ENCODE measurements at regions not wholly inside any gene's neighbourhood (a gene's known extent, or its start where the extent isn't known, plus 50 kb on each side); places are given as distances from the start of the nearest gene placed in this dataset.
"Not testable (repeated sequence)": the region's sequence is repeated elsewhere in the genome, so short reads cannot be mapped to it uniquely, and the experiment has no call there.

- Histone ChIP-seq H3K4me3 (ENCODE audit: low read depth, low read length) (no peak overlapping the region), H3K9ac (ENCODE audit: low read length) (no peak overlapping the region), H3K4me1 (ENCODE audit: control insufficient read depth, insufficient read depth, low read length) (no peaks in the 10 kb centered on the region), H3K9me3 (ENCODE audit: control insufficient read depth, insufficient read depth, low read depth, low read length) (peaks cover 13% of the 10 kb centered on the region), H3K27me3 (ENCODE audit: control insufficient read depth, insufficient read depth, low read length) (no peaks in the 10 kb centered on the region), H3K27ac (ENCODE audit: low read depth, low read length) (no peak overlapping the region), H3K36me3 (ENCODE audit: control insufficient read depth, insufficient read depth, low read length) (no peaks in the 10 kb centered on the region)
These were observed 77.6 kb downstream of the SETD4 start for GRCh38 chr21:35982717-35983116.

GRCh38 chr21:35981514-35982070, 78.7 kb downstream of the SETD4 start:
- Histone ChIP-seq H3K36me3 (ENCODE audit: control insufficient read depth, insufficient read depth, low read length) (no peaks in the 10 kb centered on the region), H3K4me3 (ENCODE audit: low read depth, low read length) (no peak overlapping the region), H3K27ac (ENCODE audit: low read depth, low read length) (no peak overlapping the region), H3K4me1 (ENCODE audit: control insufficient read depth, insufficient read depth, low read length) (no peaks in the 10 kb centered on the region), H3K9me3 (ENCODE audit: control insufficient read depth, insufficient read depth, low read depth, low read length) (peaks cover 13% of the 10 kb centered on the region), H3K9ac (ENCODE audit: low read length) (no peak overlapping the region), H3K27me3 (ENCODE audit: control insufficient read depth, insufficient read depth, low read length) (no peaks in the 10 kb centered on the region)

- H3K27ac ChIP-seq (ENCODE audit: low read depth, low read length): no peak overlapping the region
- H3K9me3 ChIP-seq (ENCODE audit: control insufficient read depth, insufficient read depth, low read depth, low read length): peaks cover 13% of the 10 kb centered on the region
- H3K4me3 ChIP-seq (ENCODE audit: low read depth, low read length): no peak overlapping the region
- H3K9ac ChIP-seq (ENCODE audit: low read length): no peak overlapping the region
- H3K4me1 ChIP-seq (ENCODE audit: control insufficient read depth, insufficient read depth, low read length): no peaks in the 10 kb centered on the region
- no peaks in the 10 kb centered on the region for H3K27me3 ChIP-seq (ENCODE audit: control insufficient read depth, insufficient read depth, low read length)
- no peaks in the 10 kb centered on the region for H3K36me3 ChIP-seq (ENCODE audit: control insufficient read depth, insufficient read depth, low read length)
These were observed 79.5 kb downstream of the SETD4 start for GRCh38 chr21:35980821-35981220.

GRCh38 chr21:35977860-35978259, 82.5 kb downstream of the SETD4 start:
- not testable (repeated sequence) for H3K36me3 ChIP-seq (ENCODE audit: control insufficient read depth, insufficient read depth, low read length); H3K4me1 ChIP-seq (ENCODE audit: control insufficient read depth, insufficient read depth, low read length); H3K9ac ChIP-seq (ENCODE audit: low read length); H3K27me3 ChIP-seq (ENCODE audit: control insufficient read depth, insufficient read depth, low read length); H3K27ac ChIP-seq (ENCODE audit: low read depth, low read length); H3K4me3 ChIP-seq (ENCODE audit: low read depth, low read length)
- peaks cover 13% of the 10 kb centered on the region for H3K9me3 ChIP-seq (ENCODE audit: control insufficient read depth, insufficient read depth, low read depth, low read length)

GRCh38 chr21:35976929-35977328, 83.4 kb downstream of the SETD4 start:
- no peak overlapping the region for H3K9ac ChIP-seq (ENCODE audit: low read length)
- H3K27me3 ChIP-seq (ENCODE audit: control insufficient read depth, insufficient read depth, low read length): no peaks in the 10 kb centered on the region
- H3K4me3 ChIP-seq (ENCODE audit: low read depth, low read length): no peak overlapping the region
- no peaks in the 10 kb centered on the region for H3K36me3 ChIP-seq (ENCODE audit: control insufficient read depth, insufficient read depth, low read length)
- H3K27ac ChIP-seq (ENCODE audit: low read depth, low read length): no peak overlapping the region
- H3K9me3 ChIP-seq (ENCODE audit: control insufficient read depth, insufficient read depth, low read depth, low read length): peaks cover 13% of the 10 kb centered on the region
- no peaks in the 10 kb centered on the region for H3K4me1 ChIP-seq (ENCODE audit: control insufficient read depth, insufficient read depth, low read length)

GRCh38 chr21:35976481-35976880, 83.8 kb downstream of the SETD4 start:
- H3K27ac ChIP-seq (ENCODE audit: low read depth, low read length): no peak overlapping the region
- no peaks in the 10 kb centered on the region for H3K27me3 ChIP-seq (ENCODE audit: control insufficient read depth, insufficient read depth, low read length)
- H3K9ac ChIP-seq (ENCODE audit: low read length): no peak overlapping the region
- no peaks in the 10 kb centered on the region for H3K36me3 ChIP-seq (ENCODE audit: control insufficient read depth, insufficient read depth, low read length)
- peaks cover 13% of the 10 kb centered on the region for H3K9me3 ChIP-seq (ENCODE audit: control insufficient read depth, insufficient read depth, low read depth, low read length)
- H3K4me1 ChIP-seq (ENCODE audit: control insufficient read depth, insufficient read depth, low read length): no peaks in the 10 kb centered on the region
- no peak overlapping the region for H3K4me3 ChIP-seq (ENCODE audit: low read depth, low read length)

GRCh38 chr21:35974775-35975174, 85.6 kb downstream of the SETD4 start:
- H3K27me3 ChIP-seq (ENCODE audit: control insufficient read depth, insufficient read depth, low read length): no peaks in the 10 kb centered on the region
- no peak overlapping the region for H3K9ac ChIP-seq (ENCODE audit: low read length)
- no peak overlapping the region for H3K27ac ChIP-seq (ENCODE audit: low read depth, low read length)
- no peaks in the 10 kb centered on the region for H3K4me1 ChIP-seq (ENCODE audit: control insufficient read depth, insufficient read depth, low read length)
- peaks cover 13% of the 10 kb centered on the region for H3K9me3 ChIP-seq (ENCODE audit: control insufficient read depth, insufficient read depth, low read depth, low read length)
- no peak overlapping the region for H3K4me3 ChIP-seq (ENCODE audit: low read depth, low read length)
- no peaks in the 10 kb centered on the region for H3K36me3 ChIP-seq (ENCODE audit: control insufficient read depth, insufficient read depth, low read length)

GRCh38 chr21:35971824-35972223, 88.5 kb downstream of the SETD4 start:
- H3K27me3 ChIP-seq (ENCODE audit: control insufficient read depth, insufficient read depth, low read length): no peaks in the 10 kb centered on the region
- no peak overlapping the region for H3K27ac ChIP-seq (ENCODE audit: low read depth, low read length)
- no peak overlapping the region for H3K9ac ChIP-seq (ENCODE audit: low read length)
- H3K4me1 ChIP-seq (ENCODE audit: control insufficient read depth, insufficient read depth, low read length): no peaks in the 10 kb centered on the region
- H3K9me3 ChIP-seq (ENCODE audit: control insufficient read depth, insufficient read depth, low read depth, low read length): no peaks in the 10 kb centered on the region
- H3K4me3 ChIP-seq (ENCODE audit: low read depth, low read length): no peak overlapping the region
- no peaks in the 10 kb centered on the region for H3K36me3 ChIP-seq (ENCODE audit: control insufficient read depth, insufficient read depth, low read length)

GRCh38 chr21:35969281-35969680, 91.0 kb downstream of the SETD4 start:
- no peak overlapping the region for H3K27ac ChIP-seq (ENCODE audit: low read depth, low read length)
- no peaks in the 10 kb centered on the region for H3K27me3 ChIP-seq (ENCODE audit: control insufficient read depth, insufficient read depth, low read length)
- no peaks in the 10 kb centered on the region for H3K4me1 ChIP-seq (ENCODE audit: control insufficient read depth, insufficient read depth, low read length)
- no peak overlapping the region for H3K4me3 ChIP-seq (ENCODE audit: low read depth, low read length)
- no peak overlapping the region for H3K9ac ChIP-seq (ENCODE audit: low read length)
- no peaks in the 10 kb centered on the region for H3K9me3 ChIP-seq (ENCODE audit: control insufficient read depth, insufficient read depth, low read depth, low read length)
- H3K36me3 ChIP-seq (ENCODE audit: control insufficient read depth, insufficient read depth, low read length): no peaks in the 10 kb centered on the region

- H3K36me3 ChIP-seq (ENCODE audit: control insufficient read depth, insufficient read depth, low read length): no peaks in the 10 kb centered on the region
- no peak overlapping the region for H3K27ac ChIP-seq (ENCODE audit: low read depth, low read length)
- H3K4me1 ChIP-seq (ENCODE audit: control insufficient read depth, insufficient read depth, low read length): no peaks in the 10 kb centered on the region
- no peaks in the 10 kb centered on the region for H3K27me3 ChIP-seq (ENCODE audit: control insufficient read depth, insufficient read depth, low read length)
- no peaks in the 10 kb centered on the region for H3K9me3 ChIP-seq (ENCODE audit: control insufficient read depth, insufficient read depth, low read depth, low read length)
- no peak overlapping the region for H3K4me3 ChIP-seq (ENCODE audit: low read depth, low read length)
- no peak overlapping the region for H3K9ac ChIP-seq (ENCODE audit: low read length)
These were observed 91.8 kb downstream of the SETD4 start for GRCh38 chr21:35968564-35968963.

GRCh38 chr21:35965699-35966098, 94.6 kb downstream of the SETD4 start:
- Histone ChIP-seq H3K9me3 (ENCODE audit: control insufficient read depth, insufficient read depth, low read depth, low read length) (no peaks in the 10 kb centered on the region), H3K27me3 (ENCODE audit: control insufficient read depth, insufficient read depth, low read length) (no peaks in the 10 kb centered on the region), H3K36me3 (ENCODE audit: control insufficient read depth, insufficient read depth, low read length) (no peaks in the 10 kb centered on the region), H3K9ac (ENCODE audit: low read length) (no peak overlapping the region), H3K27ac (ENCODE audit: low read depth, low read length) (no peak overlapping the region), H3K4me1 (ENCODE audit: control insufficient read depth, insufficient read depth, low read length) (no peaks in the 10 kb centered on the region), H3K4me3 (ENCODE audit: low read depth, low read length) (no peak overlapping the region)

- Histone ChIP-seq H3K27me3 (ENCODE audit: control insufficient read depth, insufficient read depth, low read length) (no peaks in the 10 kb centered on the region), H3K9ac (ENCODE audit: low read length) (no peak overlapping the region), H3K27ac (ENCODE audit: low read depth, low read length) (no peak overlapping the region), H3K9me3 (ENCODE audit: control insufficient read depth, insufficient read depth, low read depth, low read length) (no peaks in the 10 kb centered on the region), H3K36me3 (ENCODE audit: control insufficient read depth, insufficient read depth, low read length) (no peaks in the 10 kb centered on the region), H3K4me3 (ENCODE audit: low read depth, low read length) (no peak overlapping the region), H3K4me1 (ENCODE audit: control insufficient read depth, insufficient read depth, low read length) (no peaks in the 10 kb centered on the region)
These were observed 96.3 kb downstream of the SETD4 start for GRCh38 chr21:35963920-35964451.
